ENCODE measurements at regions not wholly inside any gene's neighbourhood (a gene's known extent, or its start where the extent isn't known, plus 50 kb on each side); places are given as distances from the start of the nearest gene placed in this dataset.
"Not testable (repeated sequence)": the region's sequence is repeated elsewhere in the genome, so short reads cannot be mapped to it uniquely, and the experiment has no call there.

DNA sequence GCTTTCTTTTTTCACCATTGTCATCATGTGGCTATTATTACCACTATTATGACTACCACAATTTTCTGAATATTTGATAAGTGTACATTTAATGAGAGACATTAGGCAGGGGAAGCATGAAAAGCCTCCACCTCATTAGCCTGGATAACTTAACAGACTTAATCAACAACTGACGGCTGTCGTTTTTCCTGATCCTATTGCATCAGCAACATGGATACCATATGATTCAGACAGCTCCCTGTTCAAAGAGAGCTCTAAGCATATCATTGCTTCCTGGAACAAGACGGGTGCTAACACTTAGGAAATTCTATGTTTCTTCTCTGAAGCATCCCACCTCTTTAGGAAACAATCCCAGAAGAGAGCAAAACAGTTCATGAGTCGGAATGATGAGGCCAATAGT is 765.2 kb downstream of the NOVA1 start:
- Mint-ChIP-seq H3K9me3 (ENCODE audit: low read depth) (peaks cover 3% of the 10 kb centered on the region), H3K27ac (no peak overlapping the region), H3K4me3 (no peak overlapping the region), H3K4me1 (no peaks in the 10 kb centered on the region), H3K36me3 (ENCODE audit: low read depth) (no peaks in the 10 kb centered on the region), H3K27me3 (no peaks in the 10 kb centered on the region)
- intact Hi-C loops (cut with DNase I, micrococcal nuclease): no loop called here
- no peak for ATAC-seq
- ChIA-PET POLR2A (no interaction called here), CTCF (no interaction called here)
- DNase-seq: no peak

- Mint-ChIP-seq H3K4me1 (no peaks in the 10 kb centered on the region), H3K27me3 (no peaks in the 10 kb centered on the region), H3K9me3 (ENCODE audit: low read depth) (peaks cover 8% of the 10 kb centered on the region), H3K36me3 (ENCODE audit: low read depth) (no peaks in the 10 kb centered on the region), H3K27ac (no peak overlapping the region), H3K4me3 (no peak overlapping the region)
- intact Hi-C loops (cut with DNase I, micrococcal nuclease): no loop called here
- POLR2A ChIA-PET: no interaction called here
- CTCF ChIA-PET: no interaction called here
- DNase-seq: no peak
- ATAC-seq: no peak
Observed at GRCh38 chr14:25828562-25828961, 769.3 kb downstream of the NOVA1 start.

DNA sequence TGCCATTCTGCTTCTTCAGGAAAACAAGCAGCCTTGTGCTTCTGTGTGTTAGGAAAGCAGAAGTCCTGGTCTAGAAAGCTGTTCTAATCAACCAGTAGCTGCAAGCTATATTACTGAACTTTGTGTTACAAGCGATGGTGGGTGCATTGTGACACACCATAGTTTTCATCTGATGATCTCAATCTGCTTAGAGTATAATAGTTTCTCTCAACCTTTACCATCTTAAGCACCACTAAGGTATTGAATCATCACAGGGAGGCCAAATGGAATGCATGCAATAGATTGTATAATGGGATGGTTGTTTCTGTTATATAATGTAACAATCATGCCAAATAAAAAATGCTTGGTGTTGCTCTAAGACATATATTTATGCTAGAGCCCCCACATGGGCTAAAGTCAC is 771.7 kb downstream of the NOVA1 start:
- peaks cover 9% of the 10 kb centered on the region for H3K9me3 Mint-ChIP-seq (ENCODE audit: low read depth)
- no peak for ATAC-seq
- DNase-seq: no peak
- H3K4me3 Mint-ChIP-seq: no peak overlapping the region
- H3K4me1 Mint-ChIP-seq: no peaks in the 10 kb centered on the region
- ChIA-PET POLR2A (no interaction called here), CTCF (no interaction called here)
- H3K36me3 Mint-ChIP-seq (ENCODE audit: low read depth): no peaks in the 10 kb centered on the region
- intact Hi-C loops (cut with DNase I, micrococcal nuclease): no loop called here
- no peaks in the 10 kb centered on the region for H3K27me3 Mint-ChIP-seq
- H3K27ac Mint-ChIP-seq: no peak overlapping the region

DNA sequence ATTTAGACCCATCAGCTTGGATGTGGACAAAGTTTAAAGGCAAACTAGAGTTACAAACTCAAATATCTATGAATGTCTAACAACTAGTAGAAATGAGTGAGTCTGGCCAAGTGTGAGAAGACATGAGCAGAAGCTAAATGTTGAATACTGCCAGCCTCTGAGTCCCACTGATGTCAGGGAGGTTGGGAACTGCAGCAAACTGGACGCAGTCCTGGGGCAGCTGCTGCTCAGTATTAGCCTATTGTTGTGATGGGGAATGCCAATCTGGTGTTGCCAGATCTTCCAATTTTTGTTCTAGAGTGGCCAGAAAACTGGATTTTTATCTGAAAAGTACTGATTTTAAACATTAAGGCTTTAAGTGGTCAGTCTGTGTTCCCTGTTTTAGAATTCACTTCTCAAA is 770.4 kb upstream of the STXBP6 start:
- H3K4me3 Mint-ChIP-seq: no peak overlapping the region
- DNase-seq: no peak
- no peaks in the 10 kb centered on the region for H3K4me1 Mint-ChIP-seq
- H3K27ac Mint-ChIP-seq: no peak overlapping the region
- intact Hi-C loops (cut with DNase I, micrococcal nuclease): no loop called here
- peaks cover 11% of the 10 kb centered on the region for H3K9me3 Mint-ChIP-seq (ENCODE audit: low read depth)
- ChIA-PET CTCF (interaction anchor here (0.9 kb wide), 1 partner anchor 108 kb away, joined by 4 read pairs; no protein-coding TSS in a partner anchor), POLR2A (no interaction called here)
- no peaks in the 10 kb centered on the region for H3K27me3 Mint-ChIP-seq
- H3K36me3 Mint-ChIP-seq (ENCODE audit: low read depth): no peaks in the 10 kb centered on the region
- ATAC-seq: no peak

DNA sequence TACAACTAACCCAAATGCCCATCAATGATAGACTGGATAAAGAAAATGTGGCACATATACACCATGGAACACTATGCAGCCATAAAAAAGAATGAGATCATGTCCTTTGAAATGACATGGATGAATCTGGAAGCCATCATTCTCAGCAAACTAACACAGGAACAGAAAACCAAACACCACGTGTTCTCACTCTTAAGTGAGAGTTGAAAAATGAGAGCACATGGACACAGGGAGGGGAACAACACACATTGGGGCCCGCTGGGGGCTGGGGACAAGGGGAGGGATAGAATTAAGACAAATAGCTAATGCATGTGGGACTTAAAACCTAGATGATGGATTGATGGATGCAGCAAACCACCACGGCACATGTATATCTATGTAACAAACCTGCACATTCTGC is 764.7 kb upstream of the STXBP6 start:
- intact Hi-C loops (cut with DNase I, micrococcal nuclease); POLR2A ChIA-PET; ATAC-seq; H3K27ac Mint-ChIP-seq; H3K9me3 Mint-ChIP-seq (ENCODE audit: low read depth); H3K27me3 Mint-ChIP-seq; H3K4me1 Mint-ChIP-seq; DNase-seq; H3K36me3 Mint-ChIP-seq (ENCODE audit: low read depth); CTCF ChIA-PET; H3K4me3 Mint-ChIP-seq: not testable (repeated sequence)

GRCh38 chr14:25803386-25804018 is 753.6 kb upstream of the STXBP6 start:
- Mint-ChIP-seq H3K36me3 (ENCODE audit: low read depth) (no peaks in the 10 kb centered on the region), H3K4me1 (no peaks in the 10 kb centered on the region), H3K27me3 (no peaks in the 10 kb centered on the region), H3K9me3 (ENCODE audit: low read depth) (peaks cover 6% of the 10 kb centered on the region), H3K27ac (no peak overlapping the region), H3K4me3 (no peak overlapping the region)
- ChIA-PET CTCF (interaction anchor here (0.9 kb wide), 1 partner anchor 34 kb away, joined by 3 read pairs; no protein-coding TSS in a partner anchor), POLR2A (no interaction called here)
- DNase-seq (no peak), ATAC-seq (no peak)
- intact Hi-C loops (cut with DNase I, micrococcal nuclease): no loop called here

DNA sequence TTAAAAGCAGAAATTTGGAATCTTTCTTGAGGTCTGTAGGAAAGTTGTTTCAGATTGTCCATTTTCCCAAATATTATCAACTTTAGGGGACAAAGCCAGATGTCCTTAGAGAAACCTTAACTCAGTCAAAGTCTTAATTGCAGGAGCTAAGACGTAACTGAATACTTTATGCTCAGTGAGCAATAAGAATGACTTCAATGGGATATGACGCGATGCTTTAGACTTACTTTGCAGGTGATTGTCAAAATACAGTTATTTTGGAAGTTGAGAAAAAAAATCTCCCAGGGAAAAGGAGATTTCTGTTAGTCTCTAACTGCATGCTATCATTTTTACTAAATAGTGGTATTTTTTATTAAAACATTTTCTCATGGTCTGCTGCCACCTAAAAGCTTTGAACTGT is 750.9 kb upstream of the STXBP6 start:
- no peak for DNase-seq
- no peaks in the 10 kb centered on the region for H3K36me3 Mint-ChIP-seq (ENCODE audit: low read depth)
- H3K4me3 Mint-ChIP-seq: no peak overlapping the region
- ChIA-PET CTCF (no interaction called here), POLR2A (no interaction called here)
- intact Hi-C loops (cut with DNase I, micrococcal nuclease): no loop called here
- H3K27ac Mint-ChIP-seq: no peak overlapping the region
- no peaks in the 10 kb centered on the region for H3K4me1 Mint-ChIP-seq
- H3K9me3 Mint-ChIP-seq (ENCODE audit: low read depth): peaks cover 3% of the 10 kb centered on the region
- ATAC-seq: no peak
- H3K27me3 Mint-ChIP-seq: no peaks in the 10 kb centered on the region

DNA sequence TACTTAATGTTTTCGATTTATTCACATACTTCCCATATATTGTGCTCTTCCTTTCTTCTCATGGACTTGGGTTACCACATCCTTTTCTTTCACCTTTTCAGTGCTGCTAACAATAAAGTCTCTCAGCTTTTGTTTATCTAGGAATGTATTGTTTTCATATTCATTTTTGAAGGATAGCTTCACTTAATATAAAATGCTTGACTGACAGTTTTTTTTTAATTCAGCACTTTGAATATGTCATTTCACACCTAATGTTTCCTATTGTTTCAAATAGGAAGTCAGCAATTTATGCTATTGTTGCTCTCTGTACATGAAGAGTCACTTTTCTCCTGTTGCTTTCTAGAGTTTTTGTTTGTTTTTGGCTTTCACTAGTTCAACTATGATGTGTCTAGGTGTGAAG is 738.3 kb upstream of the STXBP6 start:
- no peaks in the 10 kb centered on the region for H3K27me3 Mint-ChIP-seq
- peaks cover 2% of the 10 kb centered on the region for H3K9me3 Mint-ChIP-seq (ENCODE audit: low read depth)
- POLR2A ChIA-PET: no interaction called here
- no peak for ATAC-seq
- no peak overlapping the region for H3K27ac Mint-ChIP-seq
- no peak for DNase-seq
- no peaks in the 10 kb centered on the region for H3K36me3 Mint-ChIP-seq (ENCODE audit: low read depth)
- no peak overlapping the region for H3K4me3 Mint-ChIP-seq
- no peaks in the 10 kb centered on the region for H3K4me1 Mint-ChIP-seq
- CTCF ChIA-PET: no interaction called here
- intact Hi-C loops (cut with DNase I, micrococcal nuclease): no loop called here

DNA sequence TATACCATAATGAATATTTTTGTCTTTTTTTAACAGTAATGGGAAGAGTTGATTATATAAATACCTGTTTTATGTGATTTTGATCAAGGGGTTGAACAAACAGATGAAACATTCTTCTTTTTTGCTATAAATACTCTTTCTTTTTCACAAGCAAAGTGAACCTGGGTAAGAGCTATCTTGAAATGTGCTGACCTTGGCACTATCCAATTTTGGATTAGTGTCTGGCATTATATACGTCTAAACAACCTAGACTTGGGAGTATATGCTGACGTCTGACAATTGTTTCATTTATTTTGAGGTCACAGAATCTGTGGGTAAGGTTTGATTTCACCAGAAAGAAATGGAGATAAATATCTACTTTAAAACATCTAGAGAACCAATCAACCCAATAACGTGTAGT is 716.0 kb upstream of the STXBP6 start:
- CTCF ChIA-PET: no interaction called here

GRCh38 chr14:25759920-25760655 is 710.1 kb upstream of the STXBP6 start:
- H3K9me3 Mint-ChIP-seq (ENCODE audit: low read depth): peaks cover 8% of the 10 kb centered on the region
- DNase-seq (no peak), ATAC-seq (no peak)
- no peaks in the 10 kb centered on the region for H3K4me1 Mint-ChIP-seq
- no peak overlapping the region for H3K27ac Mint-ChIP-seq
- H3K27me3 Mint-ChIP-seq: no peaks in the 10 kb centered on the region
- no peaks in the 10 kb centered on the region for H3K36me3 Mint-ChIP-seq (ENCODE audit: low read depth)
- H3K4me3 Mint-ChIP-seq: no peak overlapping the region
- intact Hi-C loops (cut with DNase I, micrococcal nuclease): no loop called here
- ChIA-PET CTCF (interaction anchor here (0.5 to 0.6 kb wide), 2 partner anchors 53 to 254 kb away, joined by 3 read pairs; no protein-coding TSS in a partner anchor), POLR2A (no interaction called here)

More for the DNA sequence above, 716.0 kb upstream of the STXBP6 start:
- ATAC-seq: no peak
- H3K4me1 Mint-ChIP-seq: no peaks in the 10 kb centered on the region
- DNase-seq: no peak
- no peaks in the 10 kb centered on the region for H3K36me3 Mint-ChIP-seq (ENCODE audit: low read depth)
- intact Hi-C loops (cut with DNase I, micrococcal nuclease): no loop called here
- POLR2A ChIA-PET: no interaction called here
- H3K27me3 Mint-ChIP-seq: no peaks in the 10 kb centered on the region
- peaks cover 14% of the 10 kb centered on the region for H3K9me3 Mint-ChIP-seq (ENCODE audit: low read depth)
- H3K27ac Mint-ChIP-seq: no peak overlapping the region
- H3K4me3 Mint-ChIP-seq: no peak overlapping the region

DNA sequence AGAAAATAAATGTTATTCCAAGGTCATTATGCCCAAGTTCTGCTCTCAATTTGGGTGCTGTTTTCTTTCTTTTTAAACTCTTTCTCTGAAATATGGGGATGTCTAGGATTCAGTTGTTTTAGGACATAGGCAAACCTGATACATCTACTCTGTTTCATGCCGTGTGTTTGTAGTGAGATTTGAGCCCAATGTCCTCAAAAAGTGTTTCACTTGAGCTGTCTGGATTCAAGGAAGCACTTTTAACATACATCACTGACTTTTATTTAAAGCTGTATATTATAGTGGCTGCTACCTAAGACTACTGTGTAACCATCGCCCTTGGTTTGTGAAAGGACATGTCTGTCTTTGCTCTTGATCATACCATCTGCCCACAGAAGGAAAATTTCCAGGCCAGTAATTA is 709.3 kb upstream of the STXBP6 start:
- intact Hi-C loops (cut with DNase I, micrococcal nuclease): no loop called here
- H3K4me3 Mint-ChIP-seq: no peak overlapping the region
- no peak overlapping the region for H3K27ac Mint-ChIP-seq
- DNase-seq (no peak), ATAC-seq (no peak)
- no peaks in the 10 kb centered on the region for H3K27me3 Mint-ChIP-seq
- ChIA-PET POLR2A (no interaction called here), CTCF (no interaction called here)
- H3K9me3 Mint-ChIP-seq (ENCODE audit: low read depth): peaks cover 10% of the 10 kb centered on the region
- H3K36me3 Mint-ChIP-seq (ENCODE audit: low read depth): no peaks in the 10 kb centered on the region
- H3K4me1 Mint-ChIP-seq: no peaks in the 10 kb centered on the region

- Mint-ChIP-seq H3K9me3 (ENCODE audit: low read depth) (peaks cover 10% of the 10 kb centered on the region), H3K27me3 (no peaks in the 10 kb centered on the region), H3K36me3 (ENCODE audit: low read depth) (no peaks in the 10 kb centered on the region), H3K4me3 (no peak overlapping the region), H3K4me1 (no peaks in the 10 kb centered on the region), H3K27ac (no peak overlapping the region)
- ATAC-seq (no peak), DNase-seq (no peak)
- POLR2A ChIA-PET: no interaction called here
- intact Hi-C loops (cut with DNase I, micrococcal nuclease): no loop called here
- CTCF ChIA-PET: no interaction called here
Observed at GRCh38 chr14:25757364-25757763, 707.4 kb upstream of the STXBP6 start.

Measured in activated CD4-positive, alpha-beta T cell treated with anti-CD3 and anti-CD28 coated beads for 36 hours (primary cell).